Adrenal gland (tissue), 9 donors: ENCODE measurements at regions not wholly inside any gene's neighbourhood (a gene's known extent, or its start where the extent isn't known, plus 50 kb on each side); places are given as distances from the start of the nearest gene placed in this dataset.
"Not testable (repeated sequence)": the region's sequence is repeated elsewhere in the genome, so short reads cannot be mapped to it uniquely, and the experiment has no call there.

Source experiments
- DNase-seq, 7 donors: peaks; one replicate each; pipeline ENCODE4 v3.0.0-alpha.2; 2019 to 2020
- H3K27ac ChIP-seq, 5 donors: fragments of 200-600 bp; sonication (generic) in 4 of 5; 1 replicate in 3 of 5; 2 replicates in 2 of 5; pipeline versions ENCODE4 v1.5.1 to v1.8.0; 2016 to 2020; ENCODE audit warnings: mild to moderate bottlenecking in 1 of 5
- H3K27me3 ChIP-seq: fragments of 200-600 bp; 2 replicates; pipeline ENCODE4 v1.8.0; 2021
- H3K36me3 ChIP-seq, 2 donors: fragments of 200-600 bp; replicated peaks in 1 of 2; 1 replicate in 1 of 2; 2 replicates in 1 of 2; pipeline versions ENCODE4 v1.5.1 to v1.8.0; 2018 to 2022
- H3K4me1 ChIP-seq, 2 donors: fragments of 200-600 bp; replicated peaks in 1 of 2; 1 replicate in 1 of 2; 2 replicates in 1 of 2; pipeline versions ENCODE4 v1.5.1 to v1.8.0; 2018 to 2021
- H3K4me3 ChIP-seq, 4 donors: fragments of 200-600 bp; sonication (generic) in 3 of 4; one replicate each; pipeline ENCODE4 v1.5.1; 2016 to 2018
- H3K9me3 ChIP-seq, 3 donors: fragments of 200-600 bp; sonication (generic) in 1 of 3; replicated peaks in 1 of 3; 1 replicate in 2 of 3; 2 replicates in 1 of 3; pipeline versions ENCODE4 v1.5.1 to v1.8.0; 2016 to 2021
- CTCF ChIP-seq, 6 experiments: fragments of 450-650 bp in 4 of 6; fragments of 200-600 bp in 2 of 6; sonication (generic) in 1 of 6; IDR thresholded peaks; 1 replicate in 5 of 6; 2 replicates in 1 of 6; pipeline versions ENCODE4 v1.5.1 to v1.8.0; 2016 to 2021; ENCODE audit warnings: antibody characterized with exemption in 6 of 6, mild to moderate bottlenecking in 2 of 6, moderate library complexity in 1 of 6
- POLR2A ChIP-seq, 2 donors: fragments of 450-650 bp; IDR thresholded peaks; one replicate each; pipeline ENCODE4 v1.6.1; 2017; ENCODE audit warnings: antibody characterized with exemption in 2 of 2, mild to moderate bottlenecking in 2 of 2, moderate library complexity in 1 of 2
- WGBS, 4 donors: extraction: QIAGEN DNeasy Blood & Tissue Kit in 2 of 4; methylation state at CpG; one replicate each; pipeline versions ENCODE4 v1.1.5 to v1.1.7; 2013 to 2017; 5-methylcytosine and 5-hydroxymethylcytosine counted together
- intact Hi-C, 2 donors: fragments of 100-400 bp; cut with DNase I; formaldehyde crosslinking; loops; one replicate each; pipeline versions ENCODE4 v1.14.1 to v1.15.0; 2022 to 2023
- donor health status: healthy with polysubstance abuse.
- donor health status: Bipolar disorder and iron deficiency.
- donor health status: DM: yes; HTN: yes; CAD: no.
- donor health status: DM: no; HTN: no; CAD: no.
- donor health status: DM: no; HTN: no; CAD: no.

GRCh38 chr6:14518515-14519217 lies 401.1 kb downstream of the CD83 start:
- WGBS, 4 donors: 67 to 73% (median 71%) methylated on average over 13 to 14 of the region's 14 CpGs
- H3K27ac ChIP-seq: no peak overlapping the region
- no peaks in the 10 kb centered on the region for H3K36me3 ChIP-seq
- H3K4me3 ChIP-seq: no peak overlapping the region
- DNase-seq: no peak
- TF ChIP-seq POLR2A (IDR thresholded peaks at IDR 0.05): no peak
- TF ChIP-seq CTCF (IDR thresholded peaks at IDR 0.05): no peak
- H3K4me1 ChIP-seq: no peaks in the 10 kb centered on the region
- no peaks in the 10 kb centered on the region for H3K9me3 ChIP-seq
- intact Hi-C loops: no loop called here
- H3K27me3 ChIP-seq: no peaks in the 10 kb centered on the region

GRCh38 chr6:14520029-14520428 lies 402.5 kb downstream of the CD83 start:
- intact Hi-C loops: no loop called here
- no peak for TF ChIP-seq POLR2A (IDR thresholded peaks at IDR 0.05)
- no peak for TF ChIP-seq CTCF (IDR thresholded peaks at IDR 0.05)
- Histone ChIP-seq H3K36me3 (no peaks in the 10 kb centered on the region), H3K4me1 (no peaks in the 10 kb centered on the region), H3K27me3 (no peaks in the 10 kb centered on the region), H3K4me3 (no peak overlapping the region), H3K9me3 (no peaks in the 10 kb centered on the region), H3K27ac (no peak overlapping the region)
- DNase-seq: no peak
- 87 to 100% (median 92%) methylated on average over 2 of the region's 2 CpGs for WGBS, 4 donors

- H3K4me3 ChIP-seq: no peak overlapping the region
- H3K9me3 ChIP-seq: no peaks in the 10 kb centered on the region
- no peak overlapping the region for H3K27ac ChIP-seq
- intact Hi-C loops: no loop called here
- DNase-seq: no peak
- H3K4me1 ChIP-seq: no peaks in the 10 kb centered on the region
- H3K36me3 ChIP-seq: no peaks in the 10 kb centered on the region
- 76 to 92% (median 83%) methylated on average over 2 of the region's 2 CpGs for WGBS, 4 donors
- no peaks in the 10 kb centered on the region for H3K27me3 ChIP-seq
- TF ChIP-seq POLR2A (IDR thresholded peaks at IDR 0.05): no peak
- TF ChIP-seq CTCF (IDR thresholded peaks at IDR 0.05): no peak
These were observed 403.0 kb downstream of the CD83 start for GRCh38 chr6:14520536-14520935.

GRCh38 chr6:14521141-14521540 lies 403.6 kb downstream of the CD83 start:
- TF ChIP-seq POLR2A (IDR thresholded peaks at IDR 0.05): no peak
- no peak for TF ChIP-seq CTCF (IDR thresholded peaks at IDR 0.05)
- Histone ChIP-seq H3K27ac (no peak overlapping the region), H3K36me3 (no peaks in the 10 kb centered on the region), H3K27me3 (no peaks in the 10 kb centered on the region), H3K9me3 (no peaks in the 10 kb centered on the region), H3K4me3 (no peak overlapping the region), H3K4me1 (no peaks in the 10 kb centered on the region)
- intact Hi-C loops: no loop called here
- DNase-seq: no peak
- 77 to 87% (median 82%) methylated on average over 3 to 5 of the region's 5 CpGs for WGBS, 4 donors

- WGBS, 4 donors: 87 to 96% (median 94%) methylated on average over 11 of the region's 11 CpGs
- DNase-seq: not testable (repeated sequence)
These were observed 404.3 kb downstream of the CD83 start for GRCh38 chr6:14521861-14522260.

More at GRCh38 chr6:14521861-14522260, 404.3 kb downstream of the CD83 start:
- H3K4me1 ChIP-seq, H3K27ac ChIP-seq, intact Hi-C loops, H3K4me3 ChIP-seq, H3K36me3 ChIP-seq, H3K9me3 ChIP-seq, H3K27me3 ChIP-seq: not testable (repeated sequence)
